GM12878 (cell line): ENCODE measurements at regions not wholly inside any gene's neighbourhood (a gene's known extent, or its start where the extent isn't known, plus 50 kb on each side); places are given as distances from the start of the nearest gene placed in this dataset.

ENCODE experiments used
- CTCF ChIP-seq, 3 experiments: IDR thresholded peaks in 2 of 3; conservative IDR thresholded peaks in 1 of 3; 2 replicates each; pipeline ENCODE4 v1.5.1; 2011; ENCODE audit warnings: low read depth in 3 of 3, low read length in 3 of 3, mild to moderate bottlenecking in 3 of 3, control low read depth in 2 of 3, moderate library complexity in 2 of 3, inconsistent platforms in 1 of 3, mixed read lengths in 1 of 3; ENCODE audit not compliant: control insufficient read depth in 2 of 3, insufficient read depth in 1 of 3; ENCODE audit errors: extremely low read depth in 1 of 3
- E2F8 ChIP-seq: fragments of 450-650 bp; IDR thresholded peaks from 2 replicates; pipeline ENCODE4 v1.6.1; 2018; ENCODE audit warnings: mild to moderate bottlenecking, low read depth, moderate library complexity; ENCODE audit not compliant: partially characterized antibody
- JUND ChIP-seq: IDR thresholded peaks from 2 replicates; pipeline ENCODE4 v1.6.1; 2012; ENCODE audit warnings: low read depth, mild to moderate bottlenecking, low read length, improper control_type of control experiment, moderate library complexity
- NFIC ChIP-seq: IDR thresholded peaks from 2 replicates; pipeline ENCODE4 v1.6.1; 2012; ENCODE audit warnings: low read depth, mild to moderate bottlenecking, inconsistent platforms, low read length, moderate library complexity
- POLR2A ChIP-seq: IDR thresholded peaks from 2 replicates; pipeline ENCODE4 v1.6.1; 2011; ENCODE audit warnings: low read depth, mild to moderate bottlenecking, low read length
- POLR2AphosphoS5 ChIP-seq: IDR thresholded peaks from 2 replicates; pipeline ENCODE4 v1.6.1; 2011; ENCODE audit warnings: mild to moderate bottlenecking, low read length, inconsistent platforms
- RB1 ChIP-seq: fragments of 450-650 bp; formaldehyde crosslinking; IDR thresholded peaks from 2 replicates; pipeline ENCODE4 v1.6.1; 2017; ENCODE audit warnings: mild to moderate bottlenecking, borderline replicate concordance
- SKIL ChIP-seq: fragments of 450-650 bp; IDR thresholded peaks from 2 replicates; pipeline ENCODE4 v1.6.1; 2017; ENCODE audit warnings: mild to moderate bottlenecking, low read depth, inconsistent platforms; ENCODE audit not compliant: poor library complexity, severe bottlenecking
- SUPT20H ChIP-seq: IDR thresholded peaks from 2 replicates; pipeline ENCODE4 v1.6.1; 2011; ENCODE audit warnings: low read depth, mild to moderate bottlenecking, low read length, moderate library complexity, borderline replicate concordance; ENCODE audit not compliant: control insufficient read depth
- USF1 ChIP-seq: IDR thresholded peaks from 2 replicates; pipeline ENCODE4 v1.6.1; 2011; ENCODE audit warnings: borderline replicate concordance, low read depth, mild to moderate bottlenecking, moderate library complexity, mixed read lengths, low read length; ENCODE audit not compliant: insufficient read depth; ENCODE audit errors: extremely low read length
- USF2 ChIP-seq: IDR thresholded peaks from 2 replicates; pipeline ENCODE4 v1.6.1; 2011; ENCODE audit warnings: low read depth, low read length, improper control_type of control experiment, borderline replicate concordance
- ZNF274 ChIP-seq: IDR thresholded peaks from one replicate; pipeline ENCODE4 v1.8.0; 2011; ENCODE audit not compliant: insufficient read length, insufficient read depth
- ZNF592 ChIP-seq: fragments of 450-650 bp; IDR thresholded peaks from 2 replicates; pipeline ENCODE4 v1.6.1; 2017; ENCODE audit warnings: mild to moderate bottlenecking, moderate library complexity

DNA sequence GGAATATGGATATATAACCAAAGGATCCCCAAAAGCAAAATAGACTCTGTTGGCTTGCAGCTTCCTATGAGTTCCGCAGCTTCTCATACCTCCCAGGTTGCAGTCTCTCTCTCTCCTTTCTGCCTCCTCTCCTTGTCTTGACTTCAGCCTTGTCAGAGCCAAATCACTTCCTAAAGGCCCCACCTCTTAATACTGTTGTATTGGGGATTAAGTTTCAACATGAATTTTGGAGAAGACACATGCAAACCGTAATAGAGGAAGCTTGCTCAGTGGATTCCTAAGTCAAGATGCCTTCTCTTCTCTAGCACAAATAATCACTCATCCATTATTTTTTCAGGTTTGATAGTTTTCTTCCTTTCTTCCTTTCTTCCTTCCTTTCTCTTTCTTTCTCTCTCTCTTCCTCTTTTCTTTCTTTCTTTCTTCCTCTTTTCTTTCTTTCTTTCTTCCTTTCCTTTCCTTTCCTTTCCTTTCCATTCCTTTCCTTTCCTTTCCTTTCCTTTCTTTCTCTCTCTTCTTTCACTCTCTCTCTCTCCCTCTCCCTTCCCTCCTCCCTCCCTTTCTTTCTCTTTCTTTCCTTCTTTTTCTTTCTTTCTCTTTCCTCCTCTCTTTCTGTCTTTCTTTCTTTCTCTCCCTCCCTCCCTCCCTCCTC lies 411.3 kb upstream of the TPM1 start:
- TF ChIP-seq CTCF (IDR thresholded peaks at IDR 0.05 in 2 of 3, conservative IDR thresholded peaks at IDR 0.05 in 1 of 3; ENCODE audit: control insufficient read depth in 2 of 3, extremely low read depth in 1 of 3, insufficient read depth in 1 of 3, low read depth in 3 of 3, low read length in 3 of 3) (no peak), USF2 (no peak), E2F8 (no peak), ZNF274 (no peak), NFIC (no peak), USF1 (no peak), POLR2A (no peak), SKIL (no peak), JUND (no peak), SUPT20H (no peak), POLR2AphosphoS5 (no peak), ZNF592 (no peak), RB1 (no peak)
